ENCODE measurements at regions not wholly inside any gene's neighbourhood (a gene's known extent, or its start where the extent isn't known, plus 50 kb on each side); places are given as distances from the start of the nearest gene placed in this dataset.

DNA sequence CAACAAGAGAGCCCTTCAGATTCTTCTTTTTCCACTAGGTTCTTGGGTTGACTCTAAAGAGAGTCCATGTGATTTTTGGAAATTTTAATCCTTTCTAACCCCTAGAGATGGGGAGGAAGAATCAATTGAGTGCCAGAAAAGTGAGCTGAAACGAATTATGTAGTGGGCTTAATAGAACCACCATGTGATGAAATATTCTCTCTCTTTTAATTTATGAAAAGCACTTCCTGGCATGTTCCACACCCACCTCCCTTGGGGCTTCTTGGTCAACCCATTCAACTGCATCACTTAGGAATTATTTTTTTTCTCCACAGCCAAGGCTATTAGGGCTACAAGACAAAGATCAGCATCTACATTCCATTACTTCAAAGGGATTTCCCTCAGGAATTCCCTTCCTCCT, 79.6 kb downstream of the ZC3H11B start:
- Mint-ChIP-seq H3K4me3 (no peak overlapping the region), H3K27me3 (ENCODE audit: low read depth) (no peaks in the 10 kb centered on the region), H3K9me3 (peaks cover 5% of the 10 kb centered on the region), H3K27ac (no peak overlapping the region), H3K36me3 (no peaks in the 10 kb centered on the region), H3K4me1 (peaks cover 38% of the 10 kb centered on the region)
- no peak for DNase-seq (ENCODE audit: low spot score in 2 of 2, unreplicated experiment in 2 of 2)
- TF ChIP-seq CTCF (IDR thresholded peaks at IDR 0.05; ENCODE audit: unreplicated experiment) = no peak

- Mint-ChIP-seq H3K4me3 (no peak overlapping the region), H3K27me3 (ENCODE audit: low read depth) (peaks cover 6% of the 10 kb centered on the region), H3K27ac (no peak overlapping the region), H3K9me3 (peaks cover 12% of the 10 kb centered on the region), H3K4me1 (peaks cover 8% of the 10 kb centered on the region), H3K36me3 (no peaks in the 10 kb centered on the region)
- no peak for TF ChIP-seq CTCF (IDR thresholded peaks at IDR 0.05; ENCODE audit: unreplicated experiment)
- DNase-seq (ENCODE audit: low spot score in 2 of 2, unreplicated experiment in 2 of 2) = no peak
Observed at GRCh38 chr1:219529116-219529515, 83.8 kb downstream of the ZC3H11B start.

DNA sequence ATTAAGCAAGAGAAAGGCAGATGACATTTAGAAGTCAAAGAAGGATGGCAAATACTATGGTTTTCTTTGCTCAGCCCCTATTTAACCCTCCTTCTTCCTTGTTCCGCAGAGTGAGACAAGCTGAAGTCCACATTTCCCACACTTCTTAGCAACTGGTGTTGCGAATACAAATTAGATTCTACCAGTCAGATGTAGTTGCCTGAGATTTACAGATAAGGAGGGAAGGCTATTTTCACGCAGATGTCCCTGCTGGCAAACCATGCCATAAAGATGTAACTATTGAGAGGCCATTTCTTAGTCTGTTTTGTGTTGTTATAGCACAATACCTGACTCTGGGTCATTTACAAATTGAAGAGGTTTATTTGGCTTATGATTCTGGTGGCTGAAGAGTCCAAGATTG, 84.3 kb downstream of the ZC3H11B start:
- no peak overlapping the region for H3K27ac Mint-ChIP-seq
- H3K27me3 Mint-ChIP-seq (ENCODE audit: low read depth) = peaks cover 10% of the 10 kb centered on the region
- DNase-seq (ENCODE audit: low spot score in 2 of 2, unreplicated experiment in 2 of 2) = no peak
- H3K4me1 Mint-ChIP-seq = peaks cover 6% of the 10 kb centered on the region
- no peak overlapping the region for H3K4me3 Mint-ChIP-seq
- H3K36me3 Mint-ChIP-seq = no peaks in the 10 kb centered on the region
- TF ChIP-seq CTCF (IDR thresholded peaks at IDR 0.05; ENCODE audit: unreplicated experiment) = no peak
- H3K9me3 Mint-ChIP-seq = peaks cover 12% of the 10 kb centered on the region

- H3K4me3 Mint-ChIP-seq = no peak overlapping the region
- DNase-seq (ENCODE audit: low spot score in 2 of 2, unreplicated experiment in 2 of 2) = no peak
- peaks cover 5% of the 10 kb centered on the region for H3K4me1 Mint-ChIP-seq
- H3K27ac Mint-ChIP-seq = no peak overlapping the region
- H3K9me3 Mint-ChIP-seq = peaks cover 12% of the 10 kb centered on the region
- no peaks in the 10 kb centered on the region for H3K36me3 Mint-ChIP-seq
- no peak for TF ChIP-seq CTCF (IDR thresholded peaks at IDR 0.05; ENCODE audit: unreplicated experiment)
- H3K27me3 Mint-ChIP-seq (ENCODE audit: low read depth) = peaks cover 16% of the 10 kb centered on the region
Observed at GRCh38 chr1:219527994-219528393, 84.9 kb downstream of the ZC3H11B start.

GRCh38 chr1:219526074-219526473, 86.8 kb downstream of the ZC3H11B start:
- Mint-ChIP-seq H3K27me3 (ENCODE audit: low read depth) (peaks cover 27% of the 10 kb centered on the region), H3K9me3 (peaks cover 7% of the 10 kb centered on the region), H3K4me3 (no peak overlapping the region), H3K4me1 (peaks cover 5% of the 10 kb centered on the region), H3K27ac (no peak overlapping the region), H3K36me3 (no peaks in the 10 kb centered on the region)
- TF ChIP-seq CTCF (IDR thresholded peaks at IDR 0.05; ENCODE audit: unreplicated experiment) = no peak
- no peak for DNase-seq (ENCODE audit: low spot score in 2 of 2, unreplicated experiment in 2 of 2)

DNA sequence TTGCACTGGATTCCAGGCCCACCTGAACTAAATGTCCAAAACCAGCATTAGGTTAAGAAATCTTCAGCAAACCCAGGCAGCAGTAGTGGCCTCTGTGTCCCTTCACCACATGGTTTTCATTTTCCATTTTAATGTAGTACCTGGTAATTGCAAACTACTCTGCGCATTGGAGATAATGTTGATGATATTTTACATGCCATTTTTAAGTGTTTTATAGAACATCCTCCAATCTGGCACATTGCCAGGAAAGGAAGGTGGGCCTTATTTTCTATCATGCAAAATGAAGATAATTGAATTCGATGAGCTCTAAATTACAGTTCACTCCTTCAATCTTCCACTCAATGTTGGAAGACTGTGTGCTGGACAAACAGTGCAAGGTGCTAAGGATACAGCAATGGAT, 89.5 kb downstream of the ZC3H11B start:
- H3K4me1 Mint-ChIP-seq = peaks cover 24% of the 10 kb centered on the region
- peaks cover 7% of the 10 kb centered on the region for H3K9me3 Mint-ChIP-seq
- DNase-seq (ENCODE audit: low spot score in 2 of 2, unreplicated experiment in 2 of 2) = no peak
- H3K27ac Mint-ChIP-seq = no peak overlapping the region
- TF ChIP-seq CTCF (IDR thresholded peaks at IDR 0.05; ENCODE audit: unreplicated experiment) = no peak
- H3K4me3 Mint-ChIP-seq = no peak overlapping the region
- H3K27me3 Mint-ChIP-seq (ENCODE audit: low read depth) = peaks cover 29% of the 10 kb centered on the region
- H3K36me3 Mint-ChIP-seq = no peaks in the 10 kb centered on the region
